HCT116 (cell line): ENCODE measurements at regions not wholly inside any gene's neighbourhood (a gene's known extent, or its start where the extent isn't known, plus 50 kb on each side); places are given as distances from the start of the nearest gene placed in this dataset.

Source experiments
- ATAC-seq: fragments of 200-7000 bp; cut with Tn5 transposase; 2 replicates; pipeline ENCODE4 v1.9.1; 2020; ENCODE audit warnings: mild to moderate bottlenecking, moderate library complexity
- BruUV-seq: library from RNA; stranded (reverse); fragments of 400-500 nt; replicated peaks from 2 replicates; lab custom pipeline; 2021; lab: Mats Ljungman, UMichigan
- CTCF ChIA-PET: fragments of 300-600 bp; sonication (Branson Sonifier 250); formaldehyde crosslinking; loops from one replicate; lab custom pipeline; 2021; ENCODE audit warnings: antibody characterized with exemption; lab: Charles Lee
- POLR2A ChIA-PET: fragments of 300-600, 350-600 bp; sonication (Branson Sonifier 250); formaldehyde crosslinking; loops from one replicate; lab custom pipeline; 2021; ENCODE audit warnings: antibody characterized with exemption; lab: Charles Lee
- RAD21 ChIA-PET, 2 experiments: fragments of 300-600 bp; sonication (Branson Sonifier 250); formaldehyde crosslinking; loops; one replicate each; lab custom pipeline; 2023; ENCODE audit warnings: low total read pairs in 2 of 2; ENCODE audit not compliant: uncharacterized antibody in 2 of 2, unreplicated experiment in 2 of 2, low non-redundant PET in 1 of 2; lab: Charles Lee
- DNase-seq: peaks from one replicate; pipeline ENCODE4 v3.0.0-alpha.2; 2010; ENCODE audit warnings: low read depth, low spot score
- H2AFZ ChIP-seq: fragments of 200-600 bp; shearing (Covaris generic), sonication (generic); 2 replicates; pipeline ENCODE4 v1.6.1; 2017; ENCODE audit warnings: low read depth, mixed run types, mixed read lengths, antibody characterized with exemption, low read length; ENCODE audit not compliant: poor library complexity, severe bottlenecking
- H3K27ac ChIP-seq: 2 replicates; pipeline ENCODE4 v1.5.1; 2012; ENCODE audit warnings: low read depth, low read length
- H3K27me3 ChIP-seq: fragments of 200-600 bp; sonication (generic); 2 replicates; pipeline ENCODE4 v1.6.1; 2016; ENCODE audit warnings: mixed run types, low read length, mixed read lengths; ENCODE audit not compliant: insufficient read depth
- H3K36me3 ChIP-seq, 2 experiments: fragments of 200-500 bp in 1 of 2; fragments of 200-600 bp in 1 of 2; sonication (Bioruptor generic) in 1 of 2; sonication (generic) in 1 of 2; 2 replicates each; pipeline versions ENCODE4 v1.5.1 to v1.6.1; 2014 to 2016; ENCODE audit warnings: low read length in 2 of 2, inconsistent platforms in 1 of 2, mixed read lengths in 1 of 2, mixed run types in 1 of 2; ENCODE audit not compliant: insufficient read depth in 2 of 2, control insufficient read depth in 1 of 2
- H3K4me1 ChIP-seq, 2 experiments: fragments of 200-600 bp in 1 of 2; sonication (generic) in 1 of 2; 2 replicates each; pipeline versions ENCODE4 v1.5.1 to v1.6.1; 2012 to 2017; ENCODE audit warnings: low read length in 2 of 2, inconsistent platforms in 1 of 2, mild to moderate bottlenecking in 1 of 2, mixed read lengths in 1 of 2, mixed run types in 1 of 2, moderate library complexity in 1 of 2; ENCODE audit not compliant: insufficient read depth in 2 of 2, control insufficient read depth in 1 of 2
- H3K4me2 ChIP-seq: fragments of 200-600 bp; sonication (generic); 2 replicates; pipeline ENCODE4 v1.6.1; 2017; ENCODE audit warnings: mixed run types, low read length, mixed read lengths
- H3K4me3 ChIP-seq, 2 experiments: fragments of 200-600 bp in 1 of 2; sonication (generic) in 1 of 2; replicated peaks in 1 of 2; 2 replicates each; pipeline ENCODE4 v1.5.1; 2011 to 2016; ENCODE audit warnings: low read length in 2 of 2, control low read depth in 1 of 2, low read depth in 1 of 2, mild to moderate bottlenecking in 1 of 2, mixed read lengths in 1 of 2, mixed run types in 1 of 2
- H3K79me2 ChIP-seq: fragments of 200-600 bp; sonication (generic); 2 replicates; pipeline ENCODE4 v1.6.1; 2017; ENCODE audit warnings: mild to moderate bottlenecking, mixed run types, low read length, moderate library complexity, mixed read lengths; ENCODE audit not compliant: insufficient read depth
- H3K9ac ChIP-seq: fragments of 200-600 bp; sonication (generic); 2 replicates; pipeline ENCODE4 v1.6.1; 2016; ENCODE audit warnings: low read length, mixed read lengths
- H3K9me2 ChIP-seq: fragments of 200-600 bp; sonication (generic), shearing (Covaris generic); 2 replicates; pipeline ENCODE4 v1.6.1; 2017; ENCODE audit warnings: mixed run types, mild to moderate bottlenecking, moderate library complexity; ENCODE audit not compliant: insufficient read depth
- H3K9me3 ChIP-seq, 2 experiments: fragments of 200-500 bp in 1 of 2; fragments of 200-600 bp in 1 of 2; sonication (Bioruptor generic) in 1 of 2; sonication (generic) in 1 of 2; 2 replicates each; pipeline ENCODE4 v1.6.1; 2014 to 2017; ENCODE audit warnings: low read length in 2 of 2, mixed read lengths in 2 of 2, inconsistent platforms in 1 of 2, low read depth in 1 of 2, mild to moderate bottlenecking in 1 of 2, mixed run types in 1 of 2, moderate library complexity in 1 of 2; ENCODE audit not compliant: control insufficient read depth in 1 of 2, insufficient read depth in 1 of 2
- H4K20me1 ChIP-seq: fragments of 200-600 bp; sonication (generic), shearing (Covaris generic); 2 replicates; pipeline ENCODE4 v1.6.1; 2017; ENCODE audit warnings: mixed run types, mild to moderate bottlenecking, moderate library complexity; ENCODE audit not compliant: insufficient read depth
- ELF1 ChIP-seq: IDR thresholded peaks from 2 replicates; pipeline ENCODE4 v1.6.1; 2012; ENCODE audit warnings: low read depth, borderline replicate concordance
- EZH2 ChIP-seq: fragments of 200-600 bp; sonication (generic); IDR thresholded peaks from 2 replicates; pipeline ENCODE4 v1.6.1; 2017; ENCODE audit warnings: antibody characterized with exemption, mixed run types
- EZH2phosphoT487 ChIP-seq: fragments of 200-600 bp; IDR thresholded peaks from 2 replicates; pipeline ENCODE4 v1.6.1; 2018; ENCODE audit warnings: antibody characterized with exemption, borderline replicate concordance
- FOSL1 ChIP-seq: IDR thresholded peaks from 2 replicates; pipeline ENCODE4 v1.6.1; 2012; ENCODE audit warnings: low read depth
- JUND ChIP-seq: IDR thresholded peaks from 2 replicates; pipeline ENCODE4 v1.6.1; 2012
- POLR2A ChIP-seq: IDR thresholded peaks from 2 replicates; pipeline ENCODE4 v1.7.0; 2011; ENCODE audit warnings: borderline replicate concordance; ENCODE audit not compliant: insufficient read depth, insufficient read length; ENCODE audit errors: extremely low read depth
- SIN3A ChIP-seq: IDR thresholded peaks from 2 replicates; pipeline ENCODE4 v1.6.1; 2012; ENCODE audit warnings: low read depth
- SP1 ChIP-seq: IDR thresholded peaks from 2 replicates; pipeline ENCODE4 v1.6.1; 2012; ENCODE audit warnings: low read depth
- TCF7L2 ChIP-seq: IDR thresholded peaks from 2 replicates; pipeline ENCODE4 v1.7.0; 2011; ENCODE audit warnings: borderline replicate concordance, inconsistent platforms; ENCODE audit not compliant: insufficient read depth, insufficient read length; ENCODE audit errors: extremely low read depth
- ZFX ChIP-seq: fragments of 450-650 bp; IDR thresholded peaks from 2 replicates; pipeline ENCODE4 v1.6.1; 2017
- intact Hi-C: fragments of 100-400 bp; cut with micrococcal nuclease; formaldehyde crosslinking; loops from 2 replicates; pipeline ENCODE4 v1.10.0; 2022
- TF ChIP-seq, protein P1 (sequence below): IDR thresholded peaks from 2 replicates; pipeline ENCODE4 v1.6.1; 2012; ENCODE audit warnings: low read depth
- TF ChIP-seq, protein P2 (sequence below), 3 experiments: fragments of 200-600 bp in 1 of 3; sonication (generic) in 1 of 3; IDR thresholded peaks in 2 of 3; conservative IDR thresholded peaks in 1 of 3; 2 replicates each; pipeline ENCODE4 v1.5.1; 2012 to 2017; ENCODE audit warnings: low read depth in 2 of 3, low read length in 2 of 3, antibody characterized with exemption in 1 of 3, borderline replicate concordance in 1 of 3, control low read depth in 1 of 3, mild to moderate bottlenecking in 1 of 3, mixed read lengths in 1 of 3, mixed run types in 1 of 3, moderate library complexity in 1 of 3; ENCODE audit not compliant: insufficient read depth in 1 of 3
- TF ChIP-seq, protein P3 (sequence below): IDR thresholded peaks from 2 replicates; pipeline ENCODE4 v1.6.1; 2012
- TF ChIP-seq, protein P4 (sequence below): IDR thresholded peaks from 2 replicates; pipeline ENCODE4 v1.6.1; 2011; ENCODE audit warnings: mild to moderate bottlenecking, low read length, moderate library complexity; ENCODE audit not compliant: insufficient replicate concordance; ENCODE audit errors: extremely low read depth

DNA sequence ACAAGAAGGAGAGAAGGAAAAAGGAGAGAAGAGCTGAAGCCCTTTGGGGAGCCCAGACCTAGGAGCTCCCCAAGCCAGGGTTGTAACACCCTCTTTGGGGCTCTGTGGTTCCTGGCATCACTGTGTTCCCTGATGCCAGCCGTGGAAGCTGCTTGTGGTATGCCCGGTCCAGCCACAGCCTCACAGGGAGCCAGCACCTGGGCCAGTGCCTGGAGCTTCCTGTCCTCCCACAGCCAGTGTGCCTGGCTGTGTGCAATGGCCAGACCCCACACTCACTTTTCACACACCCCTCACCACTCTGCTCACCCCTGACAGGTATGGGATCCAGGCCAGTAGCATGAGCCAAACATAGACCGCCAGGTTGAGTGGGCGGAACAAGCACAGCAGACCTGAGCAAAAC lies 834.7 kb downstream of the FLRT2 start (continued):
- TF ChIP-seq, protein P1, sequence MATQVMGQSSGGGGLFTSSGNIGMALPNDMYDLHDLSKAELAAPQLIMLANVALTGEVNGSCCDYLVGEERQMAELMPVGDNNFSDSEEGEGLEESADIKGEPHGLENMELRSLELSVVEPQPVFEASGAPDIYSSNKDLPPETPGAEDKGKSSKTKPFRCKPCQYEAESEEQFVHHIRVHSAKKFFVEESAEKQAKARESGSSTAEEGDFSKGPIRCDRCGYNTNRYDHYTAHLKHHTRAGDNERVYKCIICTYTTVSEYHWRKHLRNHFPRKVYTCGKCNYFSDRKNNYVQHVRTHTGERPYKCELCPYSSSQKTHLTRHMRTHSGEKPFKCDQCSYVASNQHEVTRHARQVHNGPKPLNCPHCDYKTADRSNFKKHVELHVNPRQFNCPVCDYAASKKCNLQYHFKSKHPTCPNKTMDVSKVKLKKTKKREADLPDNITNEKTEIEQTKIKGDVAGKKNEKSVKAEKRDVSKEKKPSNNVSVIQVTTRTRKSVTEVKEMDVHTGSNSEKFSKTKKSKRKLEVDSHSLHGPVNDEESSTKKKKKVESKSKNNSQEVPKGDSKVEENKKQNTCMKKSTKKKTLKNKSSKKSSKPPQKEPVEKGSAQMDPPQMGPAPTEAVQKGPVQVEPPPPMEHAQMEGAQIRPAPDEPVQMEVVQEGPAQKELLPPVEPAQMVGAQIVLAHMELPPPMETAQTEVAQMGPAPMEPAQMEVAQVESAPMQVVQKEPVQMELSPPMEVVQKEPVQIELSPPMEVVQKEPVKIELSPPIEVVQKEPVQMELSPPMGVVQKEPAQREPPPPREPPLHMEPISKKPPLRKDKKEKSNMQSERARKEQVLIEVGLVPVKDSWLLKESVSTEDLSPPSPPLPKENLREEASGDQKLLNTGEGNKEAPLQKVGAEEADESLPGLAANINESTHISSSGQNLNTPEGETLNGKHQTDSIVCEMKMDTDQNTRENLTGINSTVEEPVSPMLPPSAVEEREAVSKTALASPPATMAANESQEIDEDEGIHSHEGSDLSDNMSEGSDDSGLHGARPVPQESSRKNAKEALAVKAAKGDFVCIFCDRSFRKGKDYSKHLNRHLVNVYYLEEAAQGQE: no peak
- no peak for TF ChIP-seq JUND

DNA sequence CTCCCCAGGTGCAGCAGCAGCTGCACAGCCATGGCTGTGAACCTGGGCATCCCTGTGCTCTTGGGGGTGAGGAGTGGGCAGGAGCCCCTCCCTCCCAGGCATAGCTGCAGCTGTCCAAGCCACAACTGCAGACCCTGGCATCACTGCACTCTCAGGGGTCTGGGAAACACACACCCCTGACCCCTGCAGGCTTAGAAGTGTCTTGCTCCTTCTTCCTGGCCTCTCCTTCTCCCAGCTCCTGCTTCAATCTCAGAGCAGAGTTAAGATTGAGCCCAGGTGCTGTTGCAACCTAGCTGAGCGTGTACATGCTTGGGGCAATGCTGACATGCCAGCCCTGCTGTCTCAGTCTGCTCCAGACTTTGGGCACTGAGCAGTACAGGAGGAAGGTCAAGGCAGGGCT lies 833.6 kb downstream of the FLRT2 start:
- H3K4me1 ChIP-seq: no peaks in the 10 kb centered on the region
- no peak overlapping the region for H3K27ac ChIP-seq
- no peak overlapping the region for H2AFZ ChIP-seq
- ChIA-PET RAD21 (no interaction called here), POLR2A (no interaction called here), CTCF (no interaction called here)
- ATAC-seq: no peak
- H3K27me3 ChIP-seq: no peaks in the 10 kb centered on the region
- intact Hi-C loops: no loop called here
- H3K4me2 ChIP-seq: no peak overlapping the region
- no peak overlapping the region for H3K9ac ChIP-seq
- no peak overlapping the region for H3K4me3 ChIP-seq
- no TSS peak for BruUV-seq
- no peaks in the 10 kb centered on the region for H4K20me1 ChIP-seq
- no peak for DNase-seq
- no peaks in the 10 kb centered on the region for H3K9me2 ChIP-seq
- H3K79me2 ChIP-seq: no peaks in the 10 kb centered on the region
- H3K9me3 ChIP-seq: peaks cover 6 to 13% of the 10 kb centered on the region in 2 experiments; a peak in 3 of 4 replicates
- no peaks in the 10 kb centered on the region for H3K36me3 ChIP-seq
- TF ChIP-seq, protein P2, sequence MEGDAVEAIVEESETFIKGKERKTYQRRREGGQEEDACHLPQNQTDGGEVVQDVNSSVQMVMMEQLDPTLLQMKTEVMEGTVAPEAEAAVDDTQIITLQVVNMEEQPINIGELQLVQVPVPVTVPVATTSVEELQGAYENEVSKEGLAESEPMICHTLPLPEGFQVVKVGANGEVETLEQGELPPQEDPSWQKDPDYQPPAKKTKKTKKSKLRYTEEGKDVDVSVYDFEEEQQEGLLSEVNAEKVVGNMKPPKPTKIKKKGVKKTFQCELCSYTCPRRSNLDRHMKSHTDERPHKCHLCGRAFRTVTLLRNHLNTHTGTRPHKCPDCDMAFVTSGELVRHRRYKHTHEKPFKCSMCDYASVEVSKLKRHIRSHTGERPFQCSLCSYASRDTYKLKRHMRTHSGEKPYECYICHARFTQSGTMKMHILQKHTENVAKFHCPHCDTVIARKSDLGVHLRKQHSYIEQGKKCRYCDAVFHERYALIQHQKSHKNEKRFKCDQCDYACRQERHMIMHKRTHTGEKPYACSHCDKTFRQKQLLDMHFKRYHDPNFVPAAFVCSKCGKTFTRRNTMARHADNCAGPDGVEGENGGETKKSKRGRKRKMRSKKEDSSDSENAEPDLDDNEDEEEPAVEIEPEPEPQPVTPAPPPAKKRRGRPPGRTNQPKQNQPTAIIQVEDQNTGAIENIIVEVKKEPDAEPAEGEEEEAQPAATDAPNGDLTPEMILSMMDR (IDR thresholded peaks at IDR 0.05 in 2 of 3, conservative IDR thresholded peaks at IDR 0.05 in 1 of 3; ENCODE audit: borderline replicate concordance in 1 of 3, insufficient read depth in 1 of 3, low read depth in 2 of 3, low read length in 2 of 3): no peak
- TF ChIP-seq ZFX: no peak
- no peak for TF ChIP-seq TCF7L2
- TF ChIP-seq FOSL1: no peak
- no peak for TF ChIP-seq SIN3A
- no peak for TF ChIP-seq SP1
- TF ChIP-seq, protein P3, sequence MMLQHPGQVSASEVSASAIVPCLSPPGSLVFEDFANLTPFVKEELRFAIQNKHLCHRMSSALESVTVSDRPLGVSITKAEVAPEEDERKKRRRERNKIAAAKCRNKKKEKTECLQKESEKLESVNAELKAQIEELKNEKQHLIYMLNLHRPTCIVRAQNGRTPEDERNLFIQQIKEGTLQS: no peak
- no peak for TF ChIP-seq POLR2A
- TF ChIP-seq, protein P1: no peak
- TF ChIP-seq, protein P4, sequence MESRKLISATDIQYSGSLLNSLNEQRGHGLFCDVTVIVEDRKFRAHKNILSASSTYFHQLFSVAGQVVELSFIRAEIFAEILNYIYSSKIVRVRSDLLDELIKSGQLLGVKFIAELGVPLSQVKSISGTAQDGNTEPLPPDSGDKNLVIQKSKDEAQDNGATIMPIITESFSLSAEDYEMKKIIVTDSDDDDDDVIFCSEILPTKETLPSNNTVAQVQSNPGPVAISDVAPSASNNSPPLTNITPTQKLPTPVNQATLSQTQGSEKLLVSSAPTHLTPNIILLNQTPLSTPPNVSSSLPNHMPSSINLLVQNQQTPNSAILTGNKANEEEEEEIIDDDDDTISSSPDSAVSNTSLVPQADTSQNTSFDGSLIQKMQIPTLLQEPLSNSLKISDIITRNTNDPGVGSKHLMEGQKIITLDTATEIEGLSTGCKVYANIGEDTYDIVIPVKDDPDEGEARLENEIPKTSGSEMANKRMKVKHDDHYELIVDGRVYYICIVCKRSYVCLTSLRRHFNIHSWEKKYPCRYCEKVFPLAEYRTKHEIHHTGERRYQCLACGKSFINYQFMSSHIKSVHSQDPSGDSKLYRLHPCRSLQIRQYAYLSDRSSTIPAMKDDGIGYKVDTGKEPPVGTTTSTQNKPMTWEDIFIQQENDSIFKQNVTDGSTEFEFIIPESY: no peak
- no peak for TF ChIP-seq EZH2
- no peak for TF ChIP-seq EZH2phosphoT487
- TF ChIP-seq JUND: no peak
- no peak for TF ChIP-seq ELF1
